ENCODE measurements at regions not wholly inside any gene's neighbourhood (a gene's known extent, or its start where the extent isn't known, plus 50 kb on each side); places are given as distances from the start of the nearest gene placed in this dataset.
A peak's percentile ranks its signal among the peaks of the same experiment; 100 is the strongest.

DNA sequence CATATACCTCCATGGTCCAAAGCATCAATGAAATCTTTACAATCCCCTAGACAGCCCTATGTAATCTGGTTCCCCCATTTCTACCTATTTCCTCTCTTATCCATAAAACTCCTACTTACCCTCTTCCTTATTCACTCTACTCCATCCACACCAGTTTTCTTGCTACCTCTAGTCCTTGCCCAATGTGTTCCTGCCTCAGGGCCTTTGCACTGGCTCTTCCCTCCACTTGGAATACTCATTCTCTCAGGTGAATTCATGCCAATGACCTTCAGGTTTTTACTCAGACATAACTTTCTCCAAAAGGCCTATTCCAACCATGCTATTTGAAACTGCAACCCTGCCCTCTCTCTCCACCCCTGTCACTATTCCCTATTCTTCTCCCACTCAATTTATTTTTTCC is 138.7 kb upstream of the KRR1 start:
- no peak for TF ChIP-seq RAD21 (IDR thresholded peaks at IDR 0.05; ENCODE audit: low read length)
- TF ChIP-seq BHLHE40 (IDR thresholded peaks at IDR 0.05; ENCODE audit: low read depth, low read length) = no peak
- TF ChIP-seq, protein P1, sequence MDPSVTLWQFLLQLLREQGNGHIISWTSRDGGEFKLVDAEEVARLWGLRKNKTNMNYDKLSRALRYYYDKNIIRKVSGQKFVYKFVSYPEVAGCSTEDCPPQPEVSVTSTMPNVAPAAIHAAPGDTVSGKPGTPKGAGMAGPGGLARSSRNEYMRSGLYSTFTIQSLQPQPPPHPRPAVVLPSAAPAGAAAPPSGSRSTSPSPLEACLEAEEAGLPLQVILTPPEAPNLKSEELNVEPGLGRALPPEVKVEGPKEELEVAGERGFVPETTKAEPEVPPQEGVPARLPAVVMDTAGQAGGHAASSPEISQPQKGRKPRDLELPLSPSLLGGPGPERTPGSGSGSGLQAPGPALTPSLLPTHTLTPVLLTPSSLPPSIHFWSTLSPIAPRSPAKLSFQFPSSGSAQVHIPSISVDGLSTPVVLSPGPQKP (IDR thresholded peaks at IDR 0.05; ENCODE audit: borderline replicate concordance, low read depth, low read length) = no peak
- no peak for TF ChIP-seq SMC3 (IDR thresholded peaks at IDR 0.05; ENCODE audit: low read depth, low read length)
- TF ChIP-seq CEBPB (IDR thresholded peaks at IDR 0.05; ENCODE audit: low read depth, low read length) = no peak
- TF ChIP-seq RFX5 (IDR thresholded peaks at IDR 0.05; ENCODE audit: low read depth, low read length) = no peak
- H3K9ac ChIP-seq (ENCODE audit: low read depth, low read length) = no peak overlapping the region
- ChIA-PET POLR2A (ENCODE audit: unreplicated experiment) (no interaction called here), CTCF (interaction anchor here (0.9 kb wide), 1 partner anchor 279 kb away, joined by 3 read pairs; no protein-coding TSS in a partner anchor)
- 0 out of 2 replicates have a peak overlapping the region, but pooled peaks have one; percentile 24 for H2AK5ac ChIP-seq (ENCODE audit: low read depth, low read length)
- no peak overlapping the region for H3K4ac ChIP-seq (ENCODE audit: low read depth, low read length)
- H3K27ac ChIP-seq (ENCODE audit: insufficient read depth, low read length) = no peak overlapping the region
- H3K9me3 ChIP-seq (ENCODE audit: control insufficient read depth, insufficient read depth, low read length) = no peaks in the 10 kb centered on the region
- H3K9me1 ChIP-seq (ENCODE audit: insufficient read depth, low read length) = no peaks in the 10 kb centered on the region
- H3K56ac ChIP-seq (ENCODE audit: extremely low read depth, insufficient read depth, low read length) = no peak overlapping the region
- H3K4me1 ChIP-seq (ENCODE audit: control insufficient read depth, insufficient read depth, low read length) = no peaks in the 10 kb centered on the region
- H4K8ac ChIP-seq (ENCODE audit: low read depth in 2 of 2, low read length in 2 of 2) = no peak overlapping the region
- BruUV-seq (replicated peaks) = no TSS peak
- no peak overlapping the region for H3K23ac ChIP-seq (ENCODE audit: low read depth, low read length)
- H3K4me2 ChIP-seq (ENCODE audit: low read depth, low read length) = no peak overlapping the region
- H2BK15ac ChIP-seq (ENCODE audit: low read depth, low read length) = no peak overlapping the region
- no peak overlapping the region for H4K5ac ChIP-seq (ENCODE audit: low read depth, low read length)
- intact Hi-C loops (cut with micrococcal nuclease) (no loop called here), in situ Hi-C loops (cut with MboI; ENCODE audit: low sequenced_read_pairs) (no loop called here), dilution Hi-C loops (cut with HindIII; ENCODE audit: low sequenced_read_pairs, unreplicated experiment) (no loop called here)
- no peak overlapping the region for H2BK20ac ChIP-seq (ENCODE audit: low read depth, low read length)
- H3K4me3 ChIP-seq (ENCODE audit: insufficient read depth, low read depth, low read length) = no peak overlapping the region
- no peak overlapping the region for H2AFZ ChIP-seq (replicated peaks; ENCODE audit: low read length, poor library complexity)
- H2AK9ac ChIP-seq (replicated peaks; ENCODE audit: low read depth, low read length, poor library complexity) = no peak overlapping the region
- H2BK5ac ChIP-seq (ENCODE audit: low read depth, low read length, poor library complexity, severe bottlenecking) = no peak overlapping the region
- H4K20me1 ChIP-seq (ENCODE audit: insufficient read depth, low read length) = no peaks in the 10 kb centered on the region
- no peak overlapping the region for H4K91ac ChIP-seq (ENCODE audit: insufficient read depth, low read depth, low read length)
- DNase-seq (no peak), ATAC-seq (ENCODE audit: low read depth) (no peak)
- no peak overlapping the region for H3K18ac ChIP-seq (ENCODE audit: low read depth, low read length)
- no peak overlapping the region for H3K14ac ChIP-seq (replicated peaks; ENCODE audit: low read depth, low read length)
- no peaks in the 10 kb centered on the region for H3K36me3 ChIP-seq (ENCODE audit: control insufficient read depth, insufficient read depth, low read length)
- H3K79me1 ChIP-seq (ENCODE audit: low read depth in 1 of 2, low read length in 2 of 2) = no peaks in the 10 kb centered on the region
- H3K27me3 ChIP-seq (ENCODE audit: control insufficient read depth, insufficient read depth, low read length) = no peaks in the 10 kb centered on the region
- H2BK120ac ChIP-seq (ENCODE audit: low read depth, low read length) = no peak overlapping the region
